NCI-H526 treated with DMSO at 0.1 percent for 48 hours (cell line): ENCODE measurements at regions not wholly inside any gene's neighbourhood (a gene's known extent, or its start where the extent isn't known, plus 50 kb on each side); places are given as distances from the start of the nearest gene placed in this dataset.
"Not testable (repeated sequence)": the region's sequence is repeated elsewhere in the genome, so short reads cannot be mapped to it uniquely, and the experiment has no call there.

Source experiments
- DNase-seq: peaks from one replicate; lab custom pipeline; 2025; lab: John Stamatoyannopoulos, UW

DNA sequence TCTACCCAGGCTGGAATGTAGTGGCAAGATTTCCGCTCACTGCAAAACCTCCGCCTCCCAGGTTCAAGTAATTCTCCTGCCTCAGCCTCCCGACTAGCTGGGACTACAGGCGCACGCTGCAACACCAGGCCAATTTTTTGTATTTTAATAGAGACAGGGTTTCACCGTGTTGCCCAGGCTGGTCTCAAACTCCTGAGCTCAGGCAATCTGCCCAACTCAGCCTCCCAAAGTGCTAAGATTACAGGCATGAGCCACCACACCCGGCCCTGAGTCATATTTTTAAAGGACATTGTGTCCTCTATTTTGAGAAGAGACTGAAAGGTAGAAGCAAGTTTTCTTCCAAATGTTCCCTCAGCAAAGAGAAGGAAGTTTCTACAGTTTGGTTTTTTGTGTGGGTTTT, 227.1 kb downstream of the KCTD12 start:
- DNase-seq: not testable (repeated sequence)

DNA sequence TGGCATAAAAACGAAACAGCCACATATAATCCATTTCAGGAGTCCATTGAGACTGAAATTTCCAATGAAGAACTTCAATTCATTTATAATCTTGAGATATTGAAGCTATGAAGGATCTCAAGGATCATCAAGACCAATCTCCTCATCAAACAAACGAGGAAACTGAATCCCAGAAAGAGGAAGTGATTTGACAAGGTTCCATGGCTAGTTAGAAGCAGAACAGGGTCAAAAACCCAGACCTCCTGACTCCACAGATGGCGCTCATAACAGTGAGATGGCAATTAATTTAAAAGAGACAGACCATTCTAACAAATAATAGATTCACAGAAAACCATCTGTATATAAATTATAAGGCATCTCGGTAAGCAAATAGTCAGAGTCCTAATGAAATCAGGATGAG, 229.7 kb downstream of the KCTD12 start:
- DNase-seq: no peak

DNA sequence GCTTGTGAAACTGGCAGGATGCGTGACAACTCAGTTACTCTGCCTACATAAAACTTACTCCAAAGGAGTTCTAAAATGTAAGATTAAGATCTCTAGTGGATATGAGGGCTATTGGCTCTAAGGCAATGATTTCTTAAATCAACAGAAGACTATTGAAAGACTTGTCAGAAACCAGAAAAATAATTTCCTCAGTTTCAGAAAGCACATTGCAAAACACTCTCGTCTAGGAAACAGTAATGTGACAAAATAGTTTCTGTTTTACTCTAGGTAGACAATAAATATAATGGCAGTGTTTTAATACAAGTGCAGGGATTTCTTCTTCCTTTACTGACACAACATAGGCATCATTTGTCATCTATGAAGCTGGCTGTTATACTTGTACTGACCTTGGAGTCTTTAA, 230.1 kb downstream of the KCTD12 start:
- DNase-seq: no peak

DNA sequence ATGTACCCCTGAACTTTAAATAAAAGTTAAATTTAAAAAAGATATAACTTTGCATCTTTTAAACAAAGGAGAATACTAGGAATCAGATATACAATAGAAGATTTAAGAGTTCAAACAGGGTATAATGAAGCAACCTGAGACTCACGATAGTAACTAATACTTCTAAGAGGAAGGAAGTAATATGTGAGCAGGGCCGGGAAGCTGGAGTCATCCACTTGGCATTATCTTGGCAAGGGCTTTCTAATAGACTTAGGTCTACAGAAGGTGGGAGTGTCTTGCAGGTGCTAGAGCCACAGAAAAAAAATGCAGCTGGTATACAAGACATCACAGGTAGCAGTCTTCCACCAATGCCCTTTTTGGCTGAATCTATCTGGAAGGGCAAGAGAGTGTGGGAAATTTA, 231.9 kb downstream of the KCTD12 start:
- no peak for DNase-seq

GRCh38 chr13:76651286-76651685, 234.9 kb downstream of the KCTD12 start:
- DNase-seq: no peak

DNA sequence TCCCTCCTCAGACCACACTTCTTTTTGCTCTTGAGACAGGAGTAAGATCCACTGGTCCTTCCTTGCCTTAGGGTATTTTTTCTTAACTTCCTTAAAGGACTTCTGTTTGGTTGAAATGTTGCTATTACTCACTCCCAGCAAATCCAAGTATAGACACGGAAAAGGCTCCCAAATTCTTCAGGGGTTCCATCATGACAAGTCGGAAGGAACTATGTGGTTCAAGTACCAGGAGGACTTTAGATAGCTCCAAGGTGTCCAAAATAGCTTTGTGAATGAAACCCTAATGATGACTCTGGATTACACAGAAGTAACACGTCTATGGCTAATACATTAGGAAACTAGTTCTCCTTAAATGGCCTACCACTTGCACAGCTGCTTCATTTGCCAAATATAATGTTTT, 238.7 kb downstream of the KCTD12 start:
- no peak for DNase-seq

DNA sequence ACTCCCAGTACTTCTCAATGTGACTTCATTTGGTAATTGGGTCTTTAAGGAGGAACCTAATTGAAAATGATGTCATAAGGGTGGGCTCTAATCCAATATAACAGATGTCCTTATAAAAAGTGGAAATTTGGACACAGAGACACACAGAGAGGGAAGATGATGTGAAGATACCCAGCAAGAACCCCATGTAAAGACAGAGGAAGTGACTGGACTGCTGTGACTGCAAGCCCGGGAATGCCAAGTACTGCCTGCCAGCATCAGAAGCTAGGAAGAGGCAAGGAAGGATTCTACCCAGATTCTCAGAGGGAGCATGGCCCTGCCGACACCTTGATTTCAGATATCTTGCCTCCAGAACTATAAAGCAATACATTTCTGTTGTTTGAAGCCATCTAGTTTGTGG, 239.3 kb downstream of the KCTD12 start:
- no peak for DNase-seq

GRCh38 chr13:76645632-76646031, 240.6 kb downstream of the KCTD12 start:
- no peak for DNase-seq

- DNase-seq: no peak
Measured at GRCh38 chr13:76644906-76645305, 241.3 kb downstream of the KCTD12 start.

DNA sequence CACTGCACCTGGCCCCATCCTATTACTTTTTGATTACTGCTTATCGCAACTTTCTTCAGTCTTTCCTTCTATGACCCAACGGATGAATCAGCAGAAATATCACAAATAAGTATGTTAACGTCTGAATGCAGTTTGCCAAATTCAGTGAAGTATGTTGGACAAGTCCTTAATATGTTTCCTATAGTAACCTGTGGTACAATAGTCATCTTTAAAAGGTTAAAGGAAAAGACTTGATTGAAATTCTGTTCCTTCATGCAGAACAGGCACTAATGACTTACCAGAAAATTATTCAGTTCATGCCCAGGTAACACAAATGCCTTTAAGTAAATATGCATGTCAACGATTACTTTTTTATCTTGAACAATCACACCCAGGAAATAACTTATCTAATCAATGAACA, 242.6 kb downstream of the KCTD12 start:
- DNase-seq: no peak

- no peak for DNase-seq
Measured at GRCh38 chr13:76641056-76641455, 245.1 kb downstream of the KCTD12 start.

DNA sequence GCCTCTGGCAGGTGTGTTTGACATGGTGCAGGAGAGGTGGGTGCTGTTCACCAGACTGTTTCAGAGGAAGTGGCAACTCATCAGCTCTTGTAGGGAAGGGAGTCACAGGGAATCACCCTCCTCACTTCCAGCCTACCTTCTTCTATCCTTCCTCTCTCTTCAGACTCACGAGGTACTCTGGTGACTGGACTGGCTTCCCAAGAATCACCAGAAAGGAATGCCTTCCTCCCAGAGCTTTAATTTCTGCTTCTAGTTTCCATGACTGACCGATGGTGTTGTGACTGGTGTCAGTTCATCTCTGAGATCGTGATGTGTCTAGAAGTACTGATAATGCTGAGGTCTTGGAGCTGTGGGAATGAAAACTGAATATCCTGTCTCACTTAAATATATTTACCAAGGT, 247.3 kb downstream of the KCTD12 start:
- no peak for DNase-seq

DNA sequence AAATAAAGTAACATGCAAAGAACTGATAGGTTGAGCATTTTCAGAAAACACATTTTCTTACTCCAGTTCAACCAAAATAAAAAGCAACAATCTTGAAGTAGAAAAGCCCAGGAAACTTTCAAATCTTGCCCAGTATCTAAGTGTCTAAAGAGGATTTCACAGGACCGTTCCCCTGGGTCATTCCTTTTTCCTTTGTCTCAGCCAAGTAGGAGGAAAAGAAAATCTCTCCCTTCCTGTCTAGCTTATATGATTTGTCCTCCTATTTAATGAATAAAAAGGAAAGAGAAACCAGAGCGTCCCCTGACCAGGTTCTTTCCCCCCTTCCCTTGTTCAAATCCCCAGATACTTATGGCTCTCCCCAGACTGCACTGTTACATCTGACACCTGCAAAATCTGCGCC, 248.0 kb downstream of the KCTD12 start:
- DNase-seq: no peak

- no peak for DNase-seq
Measured at GRCh38 chr13:76637641-76638141, 248.5 kb downstream of the KCTD12 start.

DNA sequence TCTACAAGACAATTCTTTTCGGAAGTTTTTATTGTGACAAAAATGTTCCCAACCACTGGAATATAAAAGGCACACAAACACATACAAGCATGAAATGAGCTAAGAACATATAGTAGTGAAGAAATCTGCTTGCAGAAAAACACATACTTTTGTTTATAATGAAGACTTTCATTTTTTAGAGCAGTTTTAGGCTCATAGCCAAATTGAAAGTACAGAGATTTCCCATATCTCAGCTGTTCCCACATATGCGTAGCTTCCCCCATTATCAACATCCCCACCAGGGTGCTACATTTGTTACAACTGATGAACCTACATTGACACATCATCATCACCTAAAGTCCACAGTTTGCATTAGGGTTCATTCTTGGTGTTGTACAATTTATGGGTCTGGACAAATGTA, 249.4 kb downstream of the KCTD12 start:
- DNase-seq: no peak

DNA sequence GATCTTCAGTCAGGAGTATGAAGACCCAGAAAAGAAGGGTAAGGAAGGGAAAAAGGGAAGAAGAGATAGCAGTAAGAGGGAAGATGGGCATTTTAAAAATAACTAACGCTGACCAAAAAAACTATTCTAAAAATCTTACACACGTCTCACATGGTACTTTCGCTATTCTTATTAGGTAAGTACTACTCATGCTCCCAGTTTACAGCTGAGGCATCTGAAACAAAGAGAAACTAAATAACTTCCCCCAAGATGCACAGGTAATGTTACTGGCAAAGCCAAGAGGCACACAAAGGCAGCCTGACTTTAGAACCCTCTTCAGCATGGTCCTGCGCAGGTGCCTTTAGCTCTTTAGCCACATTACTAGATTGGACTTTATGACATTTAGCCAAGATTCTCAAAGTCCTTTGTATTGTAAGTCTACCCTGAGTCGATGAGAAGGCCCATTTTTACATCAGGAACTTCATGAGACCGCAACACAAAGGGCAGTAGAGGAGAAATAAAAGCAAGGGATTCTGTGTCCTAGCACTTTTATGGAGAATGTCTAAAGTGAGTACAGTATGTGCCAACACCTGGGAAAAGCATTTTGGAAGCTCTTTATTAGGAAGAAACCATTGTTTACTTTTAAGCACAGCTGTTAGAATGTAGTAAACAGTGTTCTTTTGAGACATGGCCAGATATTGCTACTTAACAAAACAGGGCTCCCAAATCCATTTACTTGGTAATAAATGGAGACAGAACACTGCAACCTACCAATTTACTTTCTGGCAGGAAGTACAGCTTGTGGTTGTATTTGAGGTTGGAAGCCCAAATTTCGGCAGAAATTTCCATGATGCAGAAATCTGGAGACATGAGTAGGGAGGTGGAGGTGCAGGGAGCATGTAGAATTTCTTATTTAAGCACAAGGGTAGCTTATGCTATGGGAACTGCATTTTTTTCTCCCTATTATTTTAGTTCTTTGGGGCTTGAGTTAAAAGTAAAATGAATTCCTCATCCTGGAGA, 250.7 kb downstream of the KCTD12 start:
- DNase-seq: no peak

DNA sequence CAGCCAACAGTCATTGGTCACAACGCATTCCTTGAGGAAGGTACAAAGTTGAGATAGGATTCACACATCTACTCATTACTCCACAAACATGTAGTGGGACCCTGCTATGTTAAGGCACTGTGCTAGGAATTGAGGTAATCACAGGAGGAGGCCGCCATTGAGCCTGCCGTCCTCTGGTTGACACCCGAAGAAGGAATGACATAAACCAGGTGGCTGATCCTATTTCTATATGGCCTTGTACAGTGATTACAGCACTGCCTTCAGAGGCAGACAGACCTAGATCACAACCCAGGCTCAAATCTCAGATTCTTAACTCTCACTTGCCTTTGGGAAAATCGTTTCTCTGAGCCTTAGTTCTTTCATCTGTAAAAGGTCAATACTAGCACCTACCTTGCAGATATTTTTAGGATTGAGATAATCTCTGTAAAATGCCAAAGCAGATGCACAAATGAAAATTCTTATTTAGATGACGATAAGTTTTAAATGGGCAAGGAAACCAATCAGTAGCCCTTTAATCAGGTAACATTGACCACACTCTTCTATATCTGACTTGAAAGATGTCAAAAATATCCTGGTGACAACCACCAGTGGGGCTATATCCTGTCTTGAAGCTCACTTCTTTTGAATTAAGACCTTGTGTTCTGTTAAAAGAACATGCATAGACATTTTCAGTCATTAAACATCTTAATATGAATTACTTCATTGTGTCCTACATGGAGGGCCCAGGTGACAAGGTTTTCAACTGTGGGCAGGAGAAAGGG, 251.6 kb downstream of the KCTD12 start:
- DNase-seq: no peak

GRCh38 chr13:76632401-76633044, 253.7 kb downstream of the KCTD12 start:
- DNase-seq: no peak

GRCh38 chr13:76630629-76631230, 255.5 kb downstream of the KCTD12 start:
- no peak for DNase-seq

- no peak for DNase-seq
Measured at GRCh38 chr13:76622315-76623040, 263.7 kb downstream of the KCTD12 start.

DNA sequence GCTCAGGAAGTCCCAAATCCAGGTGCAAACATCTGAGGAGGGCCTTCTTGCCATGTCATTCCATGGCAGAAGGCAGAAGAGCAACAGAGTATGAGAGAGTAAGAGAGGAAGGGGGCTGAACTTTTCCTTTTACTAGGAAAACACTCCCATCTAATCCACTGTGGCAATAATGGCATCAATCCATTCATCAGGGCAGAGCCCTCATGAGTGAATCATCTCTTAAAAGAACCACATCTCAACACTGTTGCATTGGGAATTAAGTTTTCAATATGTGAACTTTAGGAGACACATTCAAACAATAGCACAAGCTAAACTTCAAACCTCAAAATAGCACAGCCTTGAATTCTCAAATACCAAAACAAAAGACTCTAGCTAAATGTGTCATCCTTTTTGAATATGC, 264.5 kb downstream of the KCTD12 start:
- no peak for DNase-seq
